Epidermal melanocyte (primary cell): ENCODE measurements at regions not wholly inside any gene's neighbourhood (a gene's known extent, or its start where the extent isn't known, plus 50 kb on each side); places are given as distances from the start of the nearest gene placed in this dataset.

Experiments used
- DNase-seq: peaks from one replicate; pipeline ENCODE4 v3.0.0; 2011; ENCODE audit warnings: low spot score; ENCODE audit not compliant: insufficient read length

DNA sequence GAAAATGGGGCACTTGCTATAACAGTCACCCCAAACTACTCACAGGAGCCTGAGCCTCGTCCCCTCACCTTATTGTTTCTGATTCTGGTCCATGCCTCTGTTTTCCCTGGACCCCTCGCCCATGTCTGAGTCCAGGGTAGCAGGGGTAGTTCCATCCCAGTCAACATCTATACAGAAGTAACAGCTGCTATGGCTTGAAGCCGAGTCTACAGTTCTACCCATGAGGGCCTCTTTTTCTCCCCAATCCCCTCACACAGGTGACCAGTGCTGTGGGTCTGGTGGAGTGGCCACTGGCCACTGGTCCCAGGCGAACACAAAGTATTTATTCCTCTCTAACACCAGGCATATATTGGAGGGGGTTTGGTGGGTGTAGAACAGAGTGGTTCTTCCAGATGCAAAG lies 116.4 kb downstream of the ZNF280B start:
- no peak for DNase-seq

DNA sequence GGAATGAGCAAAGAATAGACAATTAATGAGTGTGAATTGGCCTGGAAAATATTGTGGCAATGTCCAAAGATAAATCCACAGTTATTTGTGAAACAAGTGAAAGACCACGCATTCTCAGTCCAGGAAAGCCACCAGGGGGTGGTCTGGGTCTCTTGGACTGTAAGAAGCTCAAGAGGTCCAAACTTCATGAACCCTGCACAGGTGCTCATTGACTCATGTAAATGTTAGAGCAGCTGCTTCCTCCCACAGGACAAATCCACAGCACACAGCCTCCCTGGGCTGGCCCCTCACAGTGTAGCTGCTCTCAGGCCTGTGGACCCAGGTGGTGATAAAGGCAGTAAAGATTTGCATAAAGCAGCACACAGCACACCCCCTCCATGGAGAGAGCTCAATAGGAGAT lies 114.0 kb downstream of the ZNF280B start:
- no peak for DNase-seq

DNA sequence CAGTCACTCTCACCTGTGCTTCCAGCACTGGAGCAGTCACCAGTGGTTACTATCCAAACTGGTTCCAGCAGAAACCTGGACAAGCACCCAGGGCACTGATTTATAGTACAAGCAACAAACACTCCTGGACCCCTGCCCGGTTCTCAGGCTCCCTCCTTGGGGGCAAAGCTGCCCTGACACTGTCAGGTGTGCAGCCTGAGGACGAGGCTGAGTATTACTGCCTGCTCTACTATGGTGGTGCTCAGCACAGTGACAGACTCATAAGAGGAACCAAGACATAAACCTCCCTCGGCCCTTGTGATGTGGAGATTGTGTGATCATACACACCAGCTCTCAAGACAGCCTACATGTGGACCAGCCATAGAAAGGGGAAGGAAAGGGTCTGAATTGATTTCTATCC lies 113.3 kb downstream of the ZNF280B start:
- DNase-seq = no peak

DNA sequence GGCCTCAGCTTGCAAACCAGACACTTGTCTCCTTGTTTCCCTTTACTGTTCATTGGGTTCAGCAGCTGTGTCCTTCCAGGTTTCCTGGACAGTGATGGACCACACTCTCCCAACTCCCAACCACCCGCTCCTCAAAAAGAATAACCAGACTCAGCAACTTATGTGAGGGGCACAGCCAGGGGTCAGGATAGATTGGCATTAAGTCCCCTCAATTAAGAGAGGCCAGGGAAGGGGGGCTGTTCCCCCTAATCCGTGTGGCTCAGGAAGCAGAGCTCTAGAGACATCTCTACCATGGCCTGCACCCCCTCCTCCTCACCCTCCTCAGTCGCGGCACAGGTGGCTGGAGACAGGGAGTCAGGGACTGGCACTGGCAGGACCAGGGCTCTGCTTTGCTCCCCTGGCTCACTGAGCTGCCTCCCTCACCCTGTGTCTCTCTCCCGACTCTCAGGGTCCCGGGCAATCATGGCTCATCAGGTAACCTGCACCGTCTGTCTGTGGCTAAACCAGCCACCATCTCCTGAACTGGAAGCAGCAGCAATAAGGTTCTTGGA lies 111.7 kb downstream of the ZNF280B start:
- DNase-seq = no peak

DNA sequence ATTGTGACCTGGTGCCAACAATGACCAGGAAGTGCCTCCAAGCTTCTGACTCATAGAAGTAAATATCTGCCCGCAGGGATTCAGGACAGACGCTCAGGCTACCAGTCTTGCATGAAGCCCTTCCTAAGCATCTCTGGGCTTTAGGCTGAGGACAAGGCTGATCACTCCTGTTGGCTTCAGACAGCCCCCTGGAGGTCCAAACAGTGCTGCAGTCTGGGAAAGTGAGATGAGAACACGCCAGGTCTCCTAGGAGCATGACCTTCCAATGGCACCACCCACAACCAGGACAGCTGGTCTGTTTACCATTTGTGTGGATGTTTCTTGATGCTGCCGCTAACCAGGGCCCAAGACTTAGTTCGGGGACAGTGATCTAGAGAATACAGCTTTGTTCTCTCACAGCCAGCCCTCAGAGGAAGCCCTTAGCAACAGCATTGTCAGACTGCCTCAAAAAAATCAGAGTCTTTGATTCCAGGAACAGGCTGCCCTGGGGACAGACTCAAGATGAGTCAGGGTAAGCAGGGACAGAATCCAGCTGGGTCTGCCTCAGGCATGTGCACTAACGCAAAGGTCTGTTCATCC lies 111.2 kb downstream of the ZNF280B start:
- no peak for DNase-seq

DNA sequence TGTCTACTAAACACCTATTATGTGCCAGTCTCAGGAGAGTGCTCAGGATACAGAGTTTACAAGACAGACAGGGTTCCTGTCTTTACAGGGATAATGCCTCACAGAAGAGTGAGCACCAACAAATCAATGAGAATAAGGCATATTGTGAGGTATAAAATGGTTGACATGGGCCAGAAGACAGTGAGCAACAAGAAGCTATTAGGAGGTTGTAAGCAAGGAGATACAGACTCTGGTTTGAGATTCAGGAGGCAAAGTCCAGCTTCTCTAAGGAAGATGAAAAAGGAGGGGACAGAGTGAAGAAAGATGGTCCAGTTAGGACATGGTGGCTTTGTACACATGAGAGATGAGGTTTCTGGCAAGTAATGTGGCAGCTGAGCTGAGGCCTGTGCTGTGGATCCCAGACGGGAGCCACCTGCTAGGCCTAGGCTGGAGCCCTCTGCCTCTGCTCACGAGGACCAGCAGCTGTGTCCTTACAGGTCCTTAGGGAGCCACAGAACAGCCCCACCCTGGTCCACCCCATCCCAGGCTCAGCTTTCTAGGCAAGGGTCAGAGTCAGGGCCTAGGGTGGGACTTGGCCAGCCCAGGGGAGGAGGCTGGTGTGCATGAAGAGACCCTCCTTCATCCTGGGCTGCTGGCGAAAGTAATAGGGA lies 110.5 kb downstream of the ZNF280B start:
- no peak for DNase-seq

DNA sequence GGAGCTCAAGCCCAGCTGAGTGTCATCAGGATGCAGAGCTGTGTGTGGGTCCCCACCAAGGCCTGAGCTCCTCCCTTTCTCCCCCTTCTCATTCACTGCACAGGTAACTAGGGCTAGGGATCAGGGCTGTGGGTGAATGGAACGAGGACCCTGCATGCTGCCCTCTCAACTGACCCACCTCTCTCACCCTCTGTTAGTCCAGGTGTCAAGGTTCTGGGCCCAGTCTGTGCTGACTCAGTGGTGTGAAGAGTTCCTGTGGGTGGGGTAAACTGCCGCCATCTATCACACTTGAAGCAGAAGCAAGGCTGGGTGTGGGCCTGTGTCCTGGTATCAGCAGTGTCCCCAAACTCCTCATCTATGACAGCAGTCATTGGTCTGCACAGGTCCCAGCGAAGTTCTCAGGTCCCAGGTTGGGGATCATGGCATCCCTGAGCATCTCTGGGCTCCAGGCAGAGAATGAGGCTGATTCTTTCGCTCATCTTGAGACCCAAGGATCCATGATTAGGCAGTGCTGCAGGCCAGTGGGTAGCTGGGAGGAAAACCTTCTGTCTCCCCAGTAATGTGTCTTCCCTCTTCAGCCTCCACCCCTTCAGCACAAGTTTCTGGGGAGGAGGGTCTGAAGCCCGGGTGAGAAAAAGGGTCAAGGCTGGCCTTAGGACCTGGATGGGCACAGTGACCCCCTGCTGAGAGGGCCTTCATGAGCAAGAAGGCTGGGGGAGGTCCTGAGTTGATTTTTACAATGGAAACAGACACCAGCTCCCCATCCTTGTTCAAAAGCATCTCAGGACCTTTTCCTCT lies 109.8 kb downstream of the ZNF280B start:
- no peak for DNase-seq

DNA sequence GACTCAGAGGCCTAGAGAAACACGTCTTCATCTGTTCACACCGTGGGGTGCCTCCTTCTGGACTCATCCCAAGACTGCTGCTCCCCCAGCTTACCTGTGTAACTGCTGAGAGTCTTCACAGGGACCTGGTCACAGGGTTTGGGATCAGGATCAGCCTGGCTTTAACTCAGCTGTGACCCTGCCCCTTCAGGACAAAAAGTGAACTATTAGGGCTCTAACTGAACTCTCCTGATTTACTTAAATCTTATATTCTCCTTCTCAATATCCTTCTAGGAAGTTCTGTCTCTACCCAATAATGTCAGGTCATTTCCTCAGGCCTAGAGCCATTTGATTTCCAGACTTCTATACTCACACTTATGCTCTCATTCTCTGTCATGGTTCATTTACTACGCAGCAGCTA lies 108.4 kb downstream of the ZNF280B start:
- no peak for DNase-seq

DNA sequence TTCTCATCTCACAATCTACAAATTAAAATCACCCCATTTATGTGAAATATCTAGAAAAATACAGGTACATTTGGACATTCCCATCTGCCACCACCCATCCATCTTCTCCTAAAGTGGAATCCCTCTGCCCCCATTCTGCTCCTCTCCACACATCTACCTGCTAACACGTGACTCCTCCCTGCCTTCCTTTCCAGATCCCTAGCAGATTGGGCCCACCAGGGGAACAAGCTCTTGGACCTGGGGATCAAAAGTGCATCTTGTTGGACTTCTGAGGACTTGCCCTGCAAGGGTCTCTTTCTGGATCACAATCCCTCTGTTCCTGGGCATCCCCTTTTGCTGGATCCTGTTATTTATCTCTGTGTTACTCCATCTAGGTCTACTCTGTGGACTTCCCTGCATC lies 107.6 kb downstream of the ZNF280B start:
- no peak for DNase-seq

DNA sequence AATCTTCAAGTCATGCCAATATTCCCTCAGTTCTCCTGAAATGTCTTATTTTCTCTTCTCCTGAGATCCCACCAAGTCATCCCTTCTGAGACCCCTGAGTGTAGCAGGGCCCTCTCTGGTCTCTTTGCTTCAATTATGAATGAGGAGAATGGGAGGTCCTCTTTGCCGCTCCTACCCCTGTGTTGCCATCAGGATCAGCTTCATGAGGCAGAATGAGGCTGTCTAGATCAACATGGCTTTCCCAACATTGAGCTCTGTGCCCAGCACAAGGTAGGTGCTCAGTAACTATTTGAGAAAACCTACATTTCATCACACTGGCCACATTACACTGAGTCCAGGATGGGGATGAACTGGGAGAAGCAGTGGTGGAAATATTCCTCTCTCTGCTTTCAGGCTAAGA lies 107.2 kb downstream of the ZNF280B start:
- DNase-seq = no peak

DNA sequence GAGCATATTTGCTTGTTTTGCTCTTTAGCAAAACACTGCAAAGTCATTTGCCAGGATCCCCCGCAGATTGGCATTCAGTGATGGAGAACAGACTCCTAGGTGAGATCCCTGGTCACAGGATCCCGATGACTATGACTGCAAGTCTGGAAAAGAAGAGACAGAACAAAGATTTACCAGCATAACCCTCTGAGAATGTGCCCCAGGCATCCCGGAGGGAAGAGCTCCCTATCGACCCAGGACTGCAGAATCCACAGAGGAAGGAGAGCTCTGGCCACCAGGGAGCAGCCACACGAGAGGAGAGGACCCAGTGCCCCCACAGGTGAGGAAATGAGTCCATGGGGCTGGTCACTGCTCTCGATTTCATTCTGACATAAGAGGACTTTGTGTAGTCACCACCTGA lies 105.2 kb downstream of the ZNF280B start:
- DNase-seq = no peak

DNA sequence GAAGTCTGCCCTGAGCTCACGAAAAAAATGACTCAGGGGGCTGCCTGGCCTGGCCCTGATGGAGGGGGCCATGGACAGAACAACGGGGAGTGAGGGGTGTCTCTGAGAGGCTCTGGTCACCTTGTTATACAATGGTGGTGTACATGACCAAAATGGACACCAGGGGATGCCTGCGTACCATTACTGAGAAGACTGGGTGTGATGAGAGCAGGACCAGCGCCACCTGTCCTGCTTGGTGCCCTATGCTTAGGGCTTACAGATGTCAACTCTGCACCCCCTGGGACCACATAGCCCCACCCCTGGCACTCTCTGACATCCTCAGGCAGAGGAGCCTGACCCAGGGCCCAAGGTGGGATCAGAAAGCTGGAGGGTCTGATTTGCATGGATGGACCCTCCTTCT lies 104.8 kb downstream of the ZNF280B start:
- DNase-seq = no peak

DNA sequence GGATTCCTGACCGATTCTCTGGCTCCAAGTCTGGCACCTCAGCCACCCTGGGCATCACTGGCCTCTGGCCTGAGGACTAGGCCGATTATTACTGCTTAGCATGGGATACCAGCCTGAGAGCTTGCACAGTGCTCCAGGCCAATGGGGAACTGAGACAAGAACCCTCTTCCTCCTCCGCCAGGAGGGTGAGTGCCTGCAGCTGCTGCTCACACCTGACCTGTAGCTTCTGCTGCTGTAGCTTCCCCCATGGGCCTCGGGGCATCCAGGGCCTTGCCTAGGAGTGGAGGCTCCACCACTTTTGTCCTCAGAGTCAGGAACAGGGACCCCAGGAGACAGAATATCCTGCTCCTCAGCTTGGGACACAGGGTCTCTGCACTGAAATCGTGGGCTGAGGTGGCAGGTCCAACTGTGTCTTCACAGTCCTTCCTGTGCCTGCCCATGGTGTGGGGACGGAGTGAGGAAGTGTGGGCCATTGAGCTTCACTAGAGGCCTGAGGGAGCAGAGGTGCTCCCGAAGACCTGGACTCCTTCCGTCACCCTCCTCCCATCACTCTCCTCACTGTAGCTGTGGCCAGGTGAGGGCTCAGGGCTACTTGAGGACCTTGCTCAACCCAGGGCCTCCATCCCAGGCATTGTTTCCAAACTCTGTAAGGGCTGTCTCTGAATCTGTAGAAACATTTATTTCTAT lies 103.8 kb downstream of the ZNF280B start:
- no peak for DNase-seq

DNA sequence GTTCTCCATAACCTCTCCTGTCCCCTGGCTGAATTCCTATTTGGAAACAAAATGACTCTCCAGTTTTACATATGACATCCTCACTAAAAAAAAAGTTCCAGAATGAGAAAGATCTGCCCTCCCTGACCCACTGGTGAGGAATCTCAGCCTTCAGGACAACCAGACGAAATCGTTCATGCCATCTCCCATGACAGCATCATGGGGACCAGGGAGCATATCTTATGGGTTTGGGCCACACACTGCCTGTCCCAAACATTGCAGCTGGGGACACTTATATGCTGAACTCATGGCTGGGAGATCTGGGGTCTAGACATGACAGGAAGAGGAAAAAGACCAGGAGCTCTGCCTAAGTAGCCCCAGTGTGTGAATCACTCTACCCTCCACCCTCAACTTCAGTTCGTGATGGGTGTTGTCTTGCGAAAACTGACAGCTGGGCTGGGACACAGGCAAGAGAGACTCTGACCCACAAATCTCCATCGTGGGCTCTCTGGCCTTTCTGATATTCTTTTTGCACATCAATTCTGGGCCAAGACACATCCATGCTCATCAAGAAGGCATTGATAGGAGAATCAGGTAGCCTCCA lies 102.0 kb downstream of the ZNF280B start:
- no peak for DNase-seq

DNA sequence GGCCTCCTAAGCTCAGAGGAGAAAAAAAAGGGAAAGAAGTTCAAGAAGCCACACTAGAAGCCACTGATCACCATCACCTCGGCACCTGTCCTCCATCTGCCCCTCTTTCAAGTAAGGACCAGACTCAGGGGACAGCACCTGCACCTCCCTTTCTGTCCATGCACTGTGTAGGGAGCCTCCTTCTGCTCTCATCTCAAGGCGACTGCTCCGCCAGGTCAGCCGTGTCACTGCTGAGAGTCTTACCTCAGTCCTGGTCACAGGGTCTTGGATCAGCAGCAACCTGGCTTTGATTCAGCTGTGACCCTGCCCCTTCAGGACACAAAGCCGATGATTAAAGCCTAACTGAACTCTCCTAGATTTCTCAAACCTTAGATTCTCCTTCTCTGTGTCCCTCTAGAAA lies 101.5 kb downstream of the ZNF280B start:
- DNase-seq = no peak

DNA sequence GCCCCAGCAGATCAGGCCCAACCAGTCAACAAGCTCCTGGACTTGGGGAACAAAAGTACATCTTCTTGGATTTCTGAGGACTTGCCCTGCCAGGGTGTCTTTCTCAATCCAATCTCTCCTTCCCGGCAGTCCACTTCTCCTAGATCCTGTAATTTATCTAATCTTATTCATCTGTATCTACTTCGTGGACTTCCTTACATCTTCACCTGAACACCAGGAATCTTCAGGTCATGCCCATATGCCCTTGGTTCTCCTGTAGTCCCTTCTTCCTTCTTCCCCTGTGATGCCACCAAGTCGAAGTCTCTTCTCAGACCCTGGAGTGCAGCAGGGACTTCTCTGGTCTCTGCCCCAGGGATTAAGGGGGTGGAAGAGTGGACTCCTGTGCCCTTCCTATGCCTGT lies 100.3 kb downstream of the ZNF280B start:
- DNase-seq = no peak

DNA sequence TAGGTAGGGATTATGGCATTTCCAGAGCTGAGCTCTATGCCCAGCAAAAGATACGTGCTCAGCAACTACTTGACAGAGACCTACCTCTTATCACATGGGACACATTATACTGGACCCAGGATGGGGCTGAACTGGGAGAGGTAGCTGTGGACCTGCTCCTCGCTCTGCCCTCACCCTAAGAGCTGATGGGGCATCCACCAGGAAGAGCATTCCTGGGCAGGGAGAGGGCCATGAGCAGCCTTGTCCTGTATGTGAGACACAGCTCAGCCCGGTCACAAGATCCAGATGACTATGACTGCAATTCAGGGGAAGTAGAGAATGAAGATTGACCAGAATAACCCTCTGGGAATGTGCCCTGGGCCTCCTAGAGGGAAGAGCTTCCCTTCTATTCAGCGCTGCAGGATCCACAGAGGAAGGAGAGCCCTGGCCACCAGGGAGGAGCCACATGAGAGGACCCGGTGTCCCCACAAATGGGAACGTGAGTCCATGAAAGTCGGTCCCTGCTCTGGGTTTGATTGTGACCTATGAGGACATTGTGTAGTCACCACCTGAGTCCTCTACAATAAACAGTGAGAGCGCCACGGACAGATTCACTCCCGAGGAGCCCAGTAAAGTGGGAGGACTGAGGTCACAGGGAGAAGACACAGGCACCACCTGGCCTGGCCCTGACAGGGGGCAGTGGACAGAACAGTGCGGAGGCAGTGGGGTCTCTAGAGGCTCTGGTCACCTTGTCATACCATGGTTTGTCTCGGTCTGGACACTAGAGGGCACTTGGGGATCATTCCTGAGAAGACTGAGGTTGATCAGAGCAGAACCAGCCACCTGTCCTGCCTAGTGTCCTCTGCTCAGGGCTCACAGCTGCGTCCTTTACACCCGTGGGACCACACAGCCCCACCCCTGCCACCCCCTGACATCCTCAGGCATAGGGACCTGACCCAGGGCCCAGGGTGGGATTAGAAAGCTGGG lies 99.5 kb downstream of the ZNF280B start:
- no peak for DNase-seq

DNA sequence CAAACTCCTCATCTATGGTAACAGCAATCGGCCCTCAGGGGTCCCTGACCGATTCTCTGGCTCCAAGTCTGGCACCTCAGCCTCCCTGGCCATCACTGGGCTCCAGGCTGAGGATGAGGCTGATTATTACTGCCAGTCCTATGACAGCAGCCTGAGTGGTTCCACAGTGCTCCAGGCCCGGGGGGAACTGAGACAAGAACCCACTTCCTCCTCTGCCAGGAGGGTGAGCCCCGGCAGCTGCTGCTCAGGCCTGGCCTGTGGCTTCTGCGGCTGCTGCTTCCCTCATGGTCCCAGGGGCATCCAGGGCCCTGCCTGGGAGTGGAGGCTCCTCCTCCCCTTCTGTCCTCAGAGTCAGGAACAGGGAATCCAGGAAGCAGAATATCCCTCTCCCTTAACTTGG lies 98.4 kb downstream of the ZNF280B start:
- no peak for DNase-seq

DNA sequence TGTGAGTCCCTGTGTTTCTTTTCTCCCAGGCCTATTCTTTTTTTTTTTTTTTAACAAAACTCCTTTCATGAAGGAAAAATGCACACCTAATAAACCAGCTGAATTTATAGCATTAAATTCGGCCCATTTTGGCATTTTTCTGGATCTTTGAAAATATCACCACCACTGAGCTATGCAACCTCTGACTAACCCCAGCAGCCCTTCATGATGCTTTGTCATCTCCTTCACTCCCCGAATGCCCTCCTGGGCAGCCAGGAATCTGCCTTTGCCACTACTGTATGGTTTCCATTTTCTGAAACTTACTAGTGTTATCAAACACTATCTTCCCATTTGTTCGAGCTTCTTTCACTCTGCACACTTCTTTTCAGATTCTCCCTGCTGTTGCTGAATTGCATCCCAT lies 97.9 kb downstream of the ZNF280B start:
- no peak for DNase-seq

DNA sequence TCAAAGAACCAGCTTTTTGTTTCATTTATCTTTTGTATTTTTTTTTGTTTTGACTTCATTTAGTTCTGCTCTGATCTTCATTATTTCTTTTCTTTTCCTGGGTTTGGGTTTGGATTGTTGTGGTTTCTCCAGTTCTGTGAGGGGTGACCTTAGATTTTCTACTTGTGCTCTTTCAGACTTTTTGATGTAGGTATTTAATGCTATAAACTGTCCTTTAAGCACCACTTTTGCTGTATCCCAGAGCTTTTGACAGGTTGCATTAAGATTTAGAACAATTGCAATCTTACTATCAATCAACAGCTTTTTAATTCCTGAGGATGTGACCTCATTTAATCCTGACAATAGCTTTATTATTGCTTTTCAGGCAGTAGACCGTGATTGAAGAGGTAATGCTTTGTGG lies 94.3 kb downstream of the ZNF280B start:
- DNase-seq = no peak
